Renal pelvis (tissue), 1 donor: ENCODE measurements at regions not wholly inside any gene's neighbourhood (a gene's known extent, or its start where the extent isn't known, plus 50 kb on each side); places are given as distances from the start of the nearest gene placed in this dataset.

Experiments
- DNase-seq: peaks from one replicate; pipeline ENCODE4 v3.0.0-alpha.2; 2013

DNA sequence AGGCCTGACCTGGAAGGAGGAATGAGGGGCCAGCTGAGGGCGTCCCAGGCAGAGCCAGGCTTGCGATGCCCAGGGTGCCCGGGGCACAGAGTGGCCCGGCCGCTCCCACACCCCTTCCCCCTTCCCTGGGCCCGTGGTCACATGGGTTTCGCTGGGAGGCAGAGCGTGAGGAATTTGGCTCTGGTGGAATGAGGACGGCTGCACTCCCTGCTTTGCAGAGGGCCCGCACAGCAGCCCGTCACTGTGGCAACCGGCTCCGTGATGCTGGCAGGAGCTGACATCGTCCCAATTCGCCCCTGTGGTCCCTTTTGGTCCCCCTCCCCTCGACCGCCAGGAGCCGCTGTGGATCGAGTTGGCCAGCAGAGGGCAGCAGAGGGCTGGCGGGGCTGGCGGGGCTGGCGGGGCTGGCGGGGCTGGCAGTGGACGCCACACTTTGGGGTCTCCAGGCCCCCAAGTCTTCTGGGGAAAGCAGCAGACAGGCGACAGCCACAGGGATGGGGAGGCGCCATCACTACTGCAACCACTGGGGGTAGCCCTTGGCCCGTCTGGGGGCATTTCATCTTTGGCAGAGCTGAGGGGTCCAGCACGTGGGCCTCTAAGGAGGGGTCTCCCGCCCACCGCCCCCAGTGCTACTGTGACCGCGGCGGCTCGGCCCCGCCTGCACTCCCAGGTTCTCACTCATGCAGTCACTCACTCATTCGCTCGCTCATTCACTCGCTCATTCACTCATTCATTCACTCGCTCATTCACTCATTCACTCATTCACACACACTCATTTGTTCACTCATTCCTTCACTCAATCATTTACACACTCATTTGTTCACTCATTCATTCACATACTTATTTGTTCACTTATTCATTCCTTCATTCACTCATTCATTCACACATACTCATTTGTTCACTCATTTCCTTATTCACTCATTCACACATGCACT lies 49.7 kb upstream of the BHLHE23 start:
- peak; percentile 44 for DNase-seq
